OCI-LY7 (cell line): ENCODE measurements at regions not wholly inside any gene's neighbourhood (a gene's known extent, or its start where the extent isn't known, plus 50 kb on each side); places are given as distances from the start of the nearest gene placed in this dataset.

ENCODE experiments used
- BruUV-seq: library from RNA; stranded (reverse); fragments of 400-500 nt; replicated peaks from 2 replicates; lab custom pipeline; 2021; lab: Mats Ljungman, UMichigan
- CTCF ChIA-PET: fragments of 300-600 bp; sonication (Branson Sonifier 250); formaldehyde crosslinking; loops from one replicate; lab custom pipeline; 2022; ENCODE audit warnings: antibody characterized with exemption; ENCODE audit not compliant: unreplicated experiment; lab: Charles Lee
- POLR2A ChIA-PET: fragments of 300-600 bp; sonication (Branson Sonifier 250); formaldehyde crosslinking; loops from one replicate; lab custom pipeline; 2022; ENCODE audit warnings: antibody characterized with exemption; lab: Charles Lee
- DNase-seq: peaks from one replicate; pipeline ENCODE4 v3.0.0-alpha.2; 2015; ENCODE audit warnings: low spot score
- H2AFZ ChIP-seq: fragments of 200-600 bp; sonication (generic), shearing (Covaris generic); 2 replicates; pipeline ENCODE4 v1.6.1; 2014; ENCODE audit warnings: mild to moderate bottlenecking, antibody characterized with exemption, low read length, moderate library complexity
- H3K27ac ChIP-seq: fragments of 200-600 bp; sonication (generic); 2 replicates; pipeline ENCODE4 v1.5.1; 2014; ENCODE audit warnings: mixed run types, low read depth, mild to moderate bottlenecking, moderate library complexity, low read length, inconsistent platforms; ENCODE audit not compliant: poor library complexity, severe bottlenecking
- H3K36me3 ChIP-seq: fragments of 200-600 bp; sonication (generic); 2 replicates; pipeline ENCODE4 v1.6.1; 2014; ENCODE audit warnings: mild to moderate bottlenecking, antibody characterized with exemption, low read length, moderate library complexity, mixed read lengths; ENCODE audit not compliant: insufficient read depth
- H3K4me1 ChIP-seq: fragments of 200-600 bp; sonication (generic); 2 replicates; pipeline ENCODE4 v1.5.1; 2014; ENCODE audit warnings: mild to moderate bottlenecking, low read length; ENCODE audit not compliant: insufficient read depth, poor library complexity, severe bottlenecking
- H3K4me2 ChIP-seq: fragments of 200-600 bp; sonication (generic); 2 replicates; pipeline ENCODE4 v1.6.1; 2014; ENCODE audit warnings: mild to moderate bottlenecking, low read length
- H3K4me3 ChIP-seq: fragments of 200-600 bp; sonication (generic); 2 replicates; pipeline ENCODE4 v1.5.1; 2014; ENCODE audit warnings: mild to moderate bottlenecking, low read depth, low read length; ENCODE audit not compliant: poor library complexity, severe bottlenecking
- H3K79me2 ChIP-seq: fragments of 200-600 bp; sonication (generic); 2 replicates; pipeline ENCODE4 v1.6.1; 2016; ENCODE audit warnings: low read depth, mild to moderate bottlenecking, low read length, moderate library complexity, mixed read lengths; ENCODE audit not compliant: insufficient read depth
- H3K9me2 ChIP-seq: fragments of 200-600 bp; sonication (generic); 2 replicates; pipeline ENCODE4 v1.6.1; 2016; ENCODE audit warnings: mild to moderate bottlenecking, low read length, mixed read lengths; ENCODE audit not compliant: insufficient read depth
- H3K9me3 ChIP-seq: fragments of 200-600 bp; sonication (generic); 2 replicates; pipeline ENCODE4 v1.6.1; 2014; ENCODE audit warnings: mild to moderate bottlenecking, mixed run types, low read length, mixed read lengths
- H4K20me1 ChIP-seq: fragments of 200-600 bp; sonication (generic); 2 replicates; pipeline ENCODE4 v1.6.1; 2014; ENCODE audit warnings: mild to moderate bottlenecking, antibody characterized with exemption, low read length, moderate library complexity, mixed read lengths; ENCODE audit not compliant: insufficient read depth
- EZH2phosphoT487 ChIP-seq: fragments of 200-600 bp; sonication (generic); IDR thresholded peaks from 2 replicates; pipeline ENCODE4 v1.6.1; 2018; ENCODE audit warnings: low read depth, borderline replicate concordance, mild to moderate bottlenecking, mixed run types, antibody characterized with exemption, low read length, moderate library complexity, mixed read lengths
- intact Hi-C: fragments of 100-400 bp; cut with micrococcal nuclease; formaldehyde crosslinking; loops from one replicate; pipeline ENCODE4 v1.10.0; 2022; ENCODE audit not compliant: unreplicated experiment
- TF ChIP-seq, protein P1 (sequence below): fragments of 200-600 bp; sonication (generic); conservative IDR thresholded peaks from 2 replicates; pipeline ENCODE4 v1.5.1; 2014; ENCODE audit warnings: mild to moderate bottlenecking, antibody characterized with exemption, low read length, moderate library complexity, mixed read lengths

- H3K4me3 ChIP-seq: no peak overlapping the region
- intact Hi-C loops: no loop called here
- DNase-seq: no peak
- H3K9me3 ChIP-seq: no peaks in the 10 kb centered on the region
- CTCF ChIA-PET: no interaction called here
- H3K79me2 ChIP-seq: no peaks in the 10 kb centered on the region
- H2AFZ ChIP-seq: no peak overlapping the region
- no peak for TF ChIP-seq EZH2phosphoT487
- TF ChIP-seq, protein P1, sequence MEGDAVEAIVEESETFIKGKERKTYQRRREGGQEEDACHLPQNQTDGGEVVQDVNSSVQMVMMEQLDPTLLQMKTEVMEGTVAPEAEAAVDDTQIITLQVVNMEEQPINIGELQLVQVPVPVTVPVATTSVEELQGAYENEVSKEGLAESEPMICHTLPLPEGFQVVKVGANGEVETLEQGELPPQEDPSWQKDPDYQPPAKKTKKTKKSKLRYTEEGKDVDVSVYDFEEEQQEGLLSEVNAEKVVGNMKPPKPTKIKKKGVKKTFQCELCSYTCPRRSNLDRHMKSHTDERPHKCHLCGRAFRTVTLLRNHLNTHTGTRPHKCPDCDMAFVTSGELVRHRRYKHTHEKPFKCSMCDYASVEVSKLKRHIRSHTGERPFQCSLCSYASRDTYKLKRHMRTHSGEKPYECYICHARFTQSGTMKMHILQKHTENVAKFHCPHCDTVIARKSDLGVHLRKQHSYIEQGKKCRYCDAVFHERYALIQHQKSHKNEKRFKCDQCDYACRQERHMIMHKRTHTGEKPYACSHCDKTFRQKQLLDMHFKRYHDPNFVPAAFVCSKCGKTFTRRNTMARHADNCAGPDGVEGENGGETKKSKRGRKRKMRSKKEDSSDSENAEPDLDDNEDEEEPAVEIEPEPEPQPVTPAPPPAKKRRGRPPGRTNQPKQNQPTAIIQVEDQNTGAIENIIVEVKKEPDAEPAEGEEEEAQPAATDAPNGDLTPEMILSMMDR: no peak
- H3K36me3 ChIP-seq: no peaks in the 10 kb centered on the region
- H4K20me1 ChIP-seq: no peaks in the 10 kb centered on the region
- H3K27ac ChIP-seq: no peak overlapping the region
- no TSS peak for BruUV-seq
- POLR2A ChIA-PET: interaction anchor here (0.6 kb wide), 1 partner anchor 703 kb away, joined by 3 read pairs; no protein-coding TSS in a partner anchor
- H3K4me2 ChIP-seq: no peak overlapping the region
- no peaks in the 10 kb centered on the region for H3K9me2 ChIP-seq
- no peaks in the 10 kb centered on the region for H3K4me1 ChIP-seq
Measured at GRCh38 chr5:51449026-51449425, 65.8 kb downstream of the ISL1 start.

- H2AFZ ChIP-seq: no peak overlapping the region
- intact Hi-C loops: no loop called here
- no peaks in the 10 kb centered on the region for H3K79me2 ChIP-seq
- no TSS peak for BruUV-seq
- H3K4me2 ChIP-seq: no peak overlapping the region
- POLR2A ChIA-PET: no interaction called here
- no peak for DNase-seq
- H3K36me3 ChIP-seq: no peaks in the 10 kb centered on the region
- no peak overlapping the region for H3K4me3 ChIP-seq
- H3K9me3 ChIP-seq: no peaks in the 10 kb centered on the region
- H4K20me1 ChIP-seq: no peaks in the 10 kb centered on the region
- no peaks in the 10 kb centered on the region for H3K4me1 ChIP-seq
- H3K9me2 ChIP-seq: no peaks in the 10 kb centered on the region
- H3K27ac ChIP-seq: no peak overlapping the region
- TF ChIP-seq, protein P1: no peak
- TF ChIP-seq EZH2phosphoT487: no peak
- CTCF ChIA-PET: no interaction called here
Measured at GRCh38 chr5:51452562-51452961, 69.3 kb downstream of the ISL1 start.

DNA sequence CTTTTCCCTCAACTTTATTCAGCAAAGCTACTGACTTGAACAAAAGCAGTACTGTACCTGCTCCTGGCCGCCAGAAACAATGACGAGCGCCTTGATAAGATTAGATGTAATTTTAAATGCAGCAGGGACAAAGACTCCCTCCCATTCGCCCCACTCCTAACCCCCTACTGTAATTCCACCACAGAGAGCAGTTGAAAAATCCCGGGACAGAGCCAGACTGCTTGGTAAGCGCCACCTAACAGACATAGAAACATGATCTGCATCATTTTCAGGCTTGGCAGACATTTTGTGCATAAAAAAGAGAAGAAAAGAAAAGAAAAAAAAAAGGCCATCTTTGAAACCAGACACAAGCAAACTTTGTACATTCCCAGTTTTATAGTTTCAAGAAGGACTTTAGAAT, 81.9 kb downstream of the ISL1 start:
- Histone ChIP-seq H3K4me2 (no peak overlapping the region), H3K9me2 (no peaks in the 10 kb centered on the region), H3K36me3 (no peaks in the 10 kb centered on the region), H3K79me2 (no peaks in the 10 kb centered on the region), H3K27ac (no peak overlapping the region), H3K4me1 (no peaks in the 10 kb centered on the region), H2AFZ (no peak overlapping the region), H3K4me3 (no peak overlapping the region), H3K9me3 (no peaks in the 10 kb centered on the region), H4K20me1 (no peaks in the 10 kb centered on the region)
- intact Hi-C loops: no loop called here
- ChIA-PET POLR2A (interaction anchor here (0.8 to 1.1 kb wide), 2 partner anchors 8 to 17 kb away, joined by 3 read pairs; no protein-coding TSS in a partner anchor), CTCF (no interaction called here)
- no peak for TF ChIP-seq EZH2phosphoT487
- TF ChIP-seq, protein P1: no peak
- no TSS peak for BruUV-seq
- DNase-seq: no peak
